WI38 (cell line): ENCODE measurements at regions not wholly inside any gene's neighbourhood (a gene's known extent, or its start where the extent isn't known, plus 50 kb on each side); places are given as distances from the start of the nearest gene placed in this dataset.

Experiments
- H3K4me3 ChIP-seq: 2 replicates; pipeline ENCODE4 v1.5.1; 2011; ENCODE audit warnings: low read depth, mild to moderate bottlenecking, control low read depth, low read length
- CTCF ChIP-seq: IDR thresholded peaks from 2 replicates; pipeline ENCODE4 v1.5.1; 2012; ENCODE audit warnings: low read depth, mild to moderate bottlenecking, control low read depth, low read length

DNA sequence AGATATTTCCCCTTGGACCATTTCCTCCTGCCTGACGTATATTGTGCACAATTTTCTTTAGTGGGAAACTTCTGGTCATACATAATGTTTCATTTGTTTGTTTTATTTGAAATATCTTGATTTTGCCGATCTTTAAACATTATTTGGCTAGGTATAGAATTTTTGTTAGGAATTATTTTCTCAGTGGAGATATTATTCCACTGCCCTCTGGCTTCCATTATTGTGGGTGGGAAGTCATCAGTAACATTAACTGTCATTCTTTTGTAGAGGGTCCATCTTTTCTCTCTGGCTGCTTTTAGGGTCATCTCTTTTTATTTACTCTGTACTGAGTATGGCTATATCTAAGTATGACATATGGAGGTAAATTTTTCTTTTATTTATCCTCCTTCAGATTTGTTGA lies 135.5 kb upstream of the LIPC start:
- TF ChIP-seq CTCF = no peak
- H3K4me3 ChIP-seq = no peak overlapping the region

DNA sequence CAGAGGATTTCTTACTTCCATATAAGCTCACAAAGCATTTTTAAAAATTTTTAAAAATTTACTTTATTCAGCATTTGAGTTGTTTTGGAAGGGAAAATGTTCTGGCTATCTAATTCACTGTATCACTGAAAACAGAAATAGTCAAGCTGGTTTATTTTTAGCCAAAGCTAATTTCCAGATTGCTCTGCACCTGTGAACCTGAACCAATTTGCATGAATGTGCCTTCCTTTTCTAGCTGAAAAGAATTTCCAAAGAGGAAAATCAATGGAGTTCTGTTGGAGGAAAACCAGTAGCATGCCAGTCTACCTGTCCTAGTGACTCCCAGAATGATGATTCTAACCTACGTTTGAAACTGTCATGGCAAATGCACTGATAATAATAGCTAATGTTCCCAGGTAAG lies 134.2 kb upstream of the LIPC start:
- no peak overlapping the region for H3K4me3 ChIP-seq
- TF ChIP-seq CTCF = no peak

- TF ChIP-seq CTCF = no peak
- H3K4me3 ChIP-seq = no peak overlapping the region
These were observed 132.6 kb upstream of the LIPC start for GRCh38 chr15:58298879-58299850.

DNA sequence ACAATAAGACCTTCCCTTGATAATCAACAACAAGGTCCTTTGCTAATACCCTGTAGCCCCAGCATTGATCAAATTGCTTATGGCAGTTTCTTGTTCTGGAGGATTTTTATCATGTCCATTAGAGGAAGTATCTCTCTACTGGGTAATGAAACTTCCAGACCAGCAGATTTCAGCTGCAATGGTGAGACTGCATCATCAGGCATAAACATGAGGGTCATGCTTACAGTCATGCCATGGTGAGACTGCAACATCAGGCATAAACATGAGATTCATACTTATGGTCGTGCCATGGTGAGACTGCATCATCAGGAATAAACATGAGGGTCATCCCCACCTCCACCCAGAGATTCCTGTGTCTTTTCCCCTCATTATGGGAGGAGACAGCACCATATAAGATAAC lies 129.0 kb upstream of the LIPC start:
- H3K4me3 ChIP-seq = no peak overlapping the region
- TF ChIP-seq CTCF = no peak

GRCh38 chr15:58303236-58303635 lies 128.6 kb upstream of the LIPC start:
- no peak for TF ChIP-seq CTCF
- H3K4me3 ChIP-seq = no peak overlapping the region

DNA sequence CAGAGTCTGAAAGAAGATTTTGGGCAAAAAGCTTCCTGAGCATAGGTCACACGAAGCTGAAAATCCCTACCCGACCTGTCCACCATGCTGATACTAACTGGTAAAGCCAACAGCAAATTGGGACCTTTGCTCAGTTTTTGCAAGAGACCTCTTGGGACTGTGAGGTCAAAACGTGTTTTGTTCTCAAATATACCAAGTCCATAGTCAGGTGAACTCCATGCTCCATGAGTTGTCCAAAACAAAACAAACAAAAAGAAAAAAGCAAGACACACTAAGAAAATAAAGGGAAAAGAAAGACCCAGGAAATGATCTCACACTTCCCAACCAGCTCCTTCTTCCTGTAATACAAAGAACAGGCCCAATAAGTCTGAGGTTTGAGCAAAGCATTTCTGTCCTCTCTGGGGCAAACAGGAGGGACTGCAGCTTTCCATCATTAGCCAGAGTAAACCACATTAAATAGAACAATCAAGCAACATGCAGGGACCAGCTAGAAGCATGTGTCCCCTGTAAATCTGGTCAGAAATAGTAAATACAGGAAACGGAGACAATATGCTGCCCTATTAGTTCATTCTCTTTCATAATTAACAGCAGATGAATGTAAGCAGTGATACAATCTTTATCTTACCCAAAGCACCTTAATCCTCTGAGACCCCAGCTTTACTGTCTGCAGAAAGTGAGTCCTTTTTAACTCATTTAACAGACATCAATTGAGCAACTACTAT lies 125.0 kb upstream of the LIPC start:
- no peak for TF ChIP-seq CTCF
- no peak overlapping the region for H3K4me3 ChIP-seq
